IMR-90 (cell line): ENCODE measurements at regions not wholly inside any gene's neighbourhood (a gene's known extent, or its start where the extent isn't known, plus 50 kb on each side); places are given as distances from the start of the nearest gene placed in this dataset.

Source experiments
- POLR2A ChIP-seq: IDR thresholded peaks from 2 replicates; pipeline ENCODE4 v1.6.1; 2012; ENCODE audit warnings: mild to moderate bottlenecking, low read depth, low read length
- RFX5 ChIP-seq: IDR thresholded peaks from 2 replicates; pipeline ENCODE4 v1.8.0; 2012; ENCODE audit warnings: low read depth, mild to moderate bottlenecking, low read length, moderate library complexity
- TF ChIP-seq, protein P1 (sequence below): conservative IDR thresholded peaks from 2 replicates; pipeline ENCODE4 v1.5.1; 2012; ENCODE audit warnings: mild to moderate bottlenecking, low read depth, low read length, improper control_type of control experiment

- TF ChIP-seq, protein P1, sequence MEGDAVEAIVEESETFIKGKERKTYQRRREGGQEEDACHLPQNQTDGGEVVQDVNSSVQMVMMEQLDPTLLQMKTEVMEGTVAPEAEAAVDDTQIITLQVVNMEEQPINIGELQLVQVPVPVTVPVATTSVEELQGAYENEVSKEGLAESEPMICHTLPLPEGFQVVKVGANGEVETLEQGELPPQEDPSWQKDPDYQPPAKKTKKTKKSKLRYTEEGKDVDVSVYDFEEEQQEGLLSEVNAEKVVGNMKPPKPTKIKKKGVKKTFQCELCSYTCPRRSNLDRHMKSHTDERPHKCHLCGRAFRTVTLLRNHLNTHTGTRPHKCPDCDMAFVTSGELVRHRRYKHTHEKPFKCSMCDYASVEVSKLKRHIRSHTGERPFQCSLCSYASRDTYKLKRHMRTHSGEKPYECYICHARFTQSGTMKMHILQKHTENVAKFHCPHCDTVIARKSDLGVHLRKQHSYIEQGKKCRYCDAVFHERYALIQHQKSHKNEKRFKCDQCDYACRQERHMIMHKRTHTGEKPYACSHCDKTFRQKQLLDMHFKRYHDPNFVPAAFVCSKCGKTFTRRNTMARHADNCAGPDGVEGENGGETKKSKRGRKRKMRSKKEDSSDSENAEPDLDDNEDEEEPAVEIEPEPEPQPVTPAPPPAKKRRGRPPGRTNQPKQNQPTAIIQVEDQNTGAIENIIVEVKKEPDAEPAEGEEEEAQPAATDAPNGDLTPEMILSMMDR, result no peak
- TF ChIP-seq POLR2A (no peak), RFX5 (no peak)
These were observed 128.9 kb downstream of the CCER1 start for GRCh38 chr12:90826036-90826435.
